SK-N-SH treated with all-trans-retinoic acid at 6 μM for 48 hours (cell line): ENCODE measurements at regions not wholly inside any gene's neighbourhood (a gene's known extent, or its start where the extent isn't known, plus 50 kb on each side); places are given as distances from the start of the nearest gene placed in this dataset.

Experiments used
- ATAC-seq: fragments of 200-7000 bp; cut with Tn5 transposase; 3 replicates; pipeline ENCODE4 v1.9.1; 2020; ENCODE audit warnings: mild to moderate bottlenecking, moderate library complexity
- ARNTL ChIP-seq: fragments of 450-650 bp; formaldehyde crosslinking; IDR thresholded peaks from 2 replicates; pipeline ENCODE4 v1.5.0; 2020; ENCODE audit warnings: low read depth, mild to moderate bottlenecking, moderate library complexity, borderline replicate concordance
- BACH2 ChIP-seq: fragments of 250-450 bp; sonication (Bioruptor Pico); IDR thresholded peaks from 2 replicates; pipeline ENCODE4 v1.9.0; 2021; ENCODE audit warnings: mild to moderate bottlenecking, borderline replicate concordance
- CREB5 ChIP-seq: fragments of 250-450 bp; sonication (Bioruptor Pico); IDR thresholded peaks from 2 replicates; pipeline ENCODE4 v1.5.1; 2020; ENCODE audit warnings: low read depth, mild to moderate bottlenecking, moderate library complexity
- CSDC2 ChIP-seq: fragments of 250-450 bp; sonication (Bioruptor Pico); IDR thresholded peaks from 2 replicates; pipeline ENCODE4 v1.5.0; 2020; ENCODE audit warnings: mild to moderate bottlenecking, moderate library complexity
- CSRNP3 ChIP-seq: fragments of 250-450 bp; sonication (Bioruptor Pico); IDR thresholded peaks from 2 replicates; pipeline ENCODE4 v1.5.1; 2021; ENCODE audit warnings: mild to moderate bottlenecking, moderate library complexity
- ESRRG ChIP-seq: fragments of 250-450 bp; sonication (Bioruptor Pico); IDR thresholded peaks from 2 replicates; pipeline ENCODE4 v1.6.1; 2021; ENCODE audit warnings: mild to moderate bottlenecking
- GLIS3 ChIP-seq: fragments of 250-450 bp; sonication (Bioruptor Pico); IDR thresholded peaks from 2 replicates; pipeline ENCODE4 v1.5.0; 2020; ENCODE audit warnings: mild to moderate bottlenecking, moderate library complexity
- ISL1 ChIP-seq: fragments of 250-450 bp; sonication (Bioruptor Pico); IDR thresholded peaks from 2 replicates; pipeline ENCODE4 v2.1.2; 2022; ENCODE audit warnings: mild to moderate bottlenecking, moderate library complexity
- OSR1 ChIP-seq: fragments of 250-450 bp; sonication (Bioruptor Pico); IDR thresholded peaks from 2 replicates; pipeline ENCODE4 v1.8.0; 2022; ENCODE audit warnings: moderate library complexity, mild to moderate bottlenecking, inconsistent platforms
- PATZ1 ChIP-seq: fragments of 250-450 bp; sonication (Bioruptor Pico); IDR thresholded peaks from 2 replicates; pipeline ENCODE4 v1.8.0; 2020; ENCODE audit warnings: mild to moderate bottlenecking, moderate library complexity, borderline replicate concordance
- POU6F1 ChIP-seq: fragments of 250-450 bp; sonication (Bioruptor Pico); IDR thresholded peaks from 2 replicates; pipeline ENCODE4 v1.8.0; 2021; ENCODE audit warnings: low read depth, mild to moderate bottlenecking, moderate library complexity, borderline replicate concordance
- PPARA ChIP-seq: fragments of 250-450 bp; sonication (Bioruptor Pico); IDR thresholded peaks from 2 replicates; pipeline ENCODE4 v1.5.0; 2020; ENCODE audit warnings: mild to moderate bottlenecking, borderline replicate concordance
- RARB ChIP-seq: fragments of 250-450 bp; sonication (Bioruptor Pico); IDR thresholded peaks from 2 replicates; pipeline ENCODE4 v1.8.0; 2021; ENCODE audit warnings: mild to moderate bottlenecking, moderate library complexity
- SNAI2 ChIP-seq: fragments of 250-450 bp; sonication (Bioruptor Pico); IDR thresholded peaks from 2 replicates; pipeline ENCODE4 v1.5.0; 2020; ENCODE audit warnings: mild to moderate bottlenecking, moderate library complexity
- TCF4 ChIP-seq: fragments of 250-450 bp; sonication (Bioruptor Pico); IDR thresholded peaks from 2 replicates; pipeline ENCODE4 v1.8.0; 2021; ENCODE audit warnings: mild to moderate bottlenecking, moderate library complexity, borderline replicate concordance
- TOX ChIP-seq: fragments of 250-450 bp; sonication (Bioruptor Pico); IDR thresholded peaks from 2 replicates; pipeline ENCODE4 v1.8.0; 2021; ENCODE audit warnings: mild to moderate bottlenecking, moderate library complexity, borderline replicate concordance
- TSHZ2 ChIP-seq: fragments of 250-450 bp; sonication (Bioruptor Pico); IDR thresholded peaks from 2 replicates; pipeline ENCODE4 v1.5.0; 2020; ENCODE audit warnings: mild to moderate bottlenecking, moderate library complexity
- ZC3H10 ChIP-seq: fragments of 250-450 bp; sonication (Bioruptor Pico); IDR thresholded peaks from 2 replicates; pipeline ENCODE4 v1.5.1; 2021; ENCODE audit warnings: mild to moderate bottlenecking, moderate library complexity
- ZFP3 ChIP-seq: fragments of 250-450 bp; sonication (Bioruptor Pico); IDR thresholded peaks from 2 replicates; pipeline ENCODE4 v1.5.0; 2020; ENCODE audit warnings: mild to moderate bottlenecking, moderate library complexity
- ZFP30 ChIP-seq: fragments of 450-650 bp; formaldehyde crosslinking; IDR thresholded peaks from 2 replicates; pipeline ENCODE4 v1.5.0; 2022; ENCODE audit warnings: mild to moderate bottlenecking, moderate library complexity
- ZNF565 ChIP-seq: fragments of 450-650 bp; formaldehyde crosslinking; conservative IDR thresholded peaks from 2 replicates; pipeline ENCODE4 v1.5.0; 2020; ENCODE audit warnings: low read depth, mild to moderate bottlenecking, moderate library complexity
- ZNF70 ChIP-seq: fragments of 450-650 bp; formaldehyde crosslinking; IDR thresholded peaks from 2 replicates; pipeline ENCODE4 v1.5.0; 2020; ENCODE audit warnings: mild to moderate bottlenecking, moderate library complexity
- ZNF8 ChIP-seq: fragments of 450-650 bp; formaldehyde crosslinking; IDR thresholded peaks from 2 replicates; pipeline ENCODE4 v1.5.0; 2020; ENCODE audit warnings: mild to moderate bottlenecking, moderate library complexity

GRCh38 chr9:78821126-78821822 is 524.3 kb downstream of the PSAT1 start:
- no peak for TF ChIP-seq TCF4 (CRISPR knock-in tag)
- ATAC-seq: peak; percentile 76

GRCh38 chr9:78826527-78826926 is 529.6 kb downstream of the PSAT1 start:
- ATAC-seq: no peak
- no peak for TF ChIP-seq OSR1 (CRISPR knock-in tag)
- TF ChIP-seq GLIS3 (CRISPR knock-in tag): no peak
- no peak for TF ChIP-seq CREB5
- no peak for TF ChIP-seq TOX (CRISPR knock-in tag)
- TF ChIP-seq ZNF8 (CRISPR knock-in tag): no peak
- TF ChIP-seq TCF4 (CRISPR knock-in tag): no peak
- no peak for TF ChIP-seq ZFP30 (CRISPR knock-in tag)
- TF ChIP-seq ZNF70: no peak
- TF ChIP-seq POU6F1 (CRISPR knock-in tag): no peak
- no peak for TF ChIP-seq BACH2 (CRISPR knock-in tag)
- no peak for TF ChIP-seq CSDC2 (CRISPR knock-in tag)
- TF ChIP-seq PPARA: no peak
- TF ChIP-seq CSRNP3: no peak
- TF ChIP-seq ARNTL (CRISPR knock-in tag): no peak
- no peak for TF ChIP-seq TSHZ2 (CRISPR knock-in tag)
- no peak for TF ChIP-seq ZFP3 (CRISPR knock-in tag)
- no peak for TF ChIP-seq ISL1 (CRISPR knock-in tag)
- no peak for TF ChIP-seq PATZ1 (CRISPR knock-in tag)
- TF ChIP-seq, all 23 proteins: peak for 0

GRCh38 chr9:78828521-78828920 is 531.6 kb downstream of the PSAT1 start:
- no peak for ATAC-seq
- TF ChIP-seq RARB (CRISPR knock-in tag) (no peak), ZFP30 (CRISPR knock-in tag) (no peak), CSRNP3 (no peak), ZNF70 (no peak), TOX (CRISPR knock-in tag) (no peak), PPARA (no peak), ZNF8 (CRISPR knock-in tag) (no peak), SNAI2 (CRISPR knock-in tag) (no peak), ESRRG (CRISPR knock-in tag) (no peak), ARNTL (CRISPR knock-in tag) (no peak), OSR1 (CRISPR knock-in tag) (no peak), ZNF565 (CRISPR knock-in tag) (no peak), CREB5 (no peak), ZC3H10 (CRISPR knock-in tag) (no peak), TCF4 (CRISPR knock-in tag) (no peak), POU6F1 (CRISPR knock-in tag) (no peak)
